COLO829 (cell line): ENCODE measurements at regions not wholly inside any gene's neighbourhood (a gene's known extent, or its start where the extent isn't known, plus 50 kb on each side); places are given as distances from the start of the nearest gene placed in this dataset.
"Not testable (repeated sequence)": the region's sequence is repeated elsewhere in the genome, so short reads cannot be mapped to it uniquely, and the experiment has no call there.

Experiments
- DNase-seq: peaks from one replicate; pipeline ENCODE4 v3.0.0; 2012; ENCODE audit warnings: low spot score

- DNase-seq: no peak
Measured at GRCh38 chr17:6893382-6894205, 62.1 kb upstream of the TEKT1 start.

- DNase-seq: no peak
Measured at GRCh38 chr17:6894206-6894528, 62.6 kb upstream of the TEKT1 start.

- no peak for DNase-seq
Measured at GRCh38 chr17:6901086-6901485, 69.6 kb upstream of the TEKT1 start.

- peak; percentile 86 for DNase-seq
Measured at GRCh38 chr17:6903326-6903900, 71.9 kb upstream of the TEKT1 start.

GRCh38 chr17:6908807-6909206 lies 77.3 kb upstream of the TEKT1 start:
- DNase-seq: no peak

- peak; percentile 43 for DNase-seq
Measured at GRCh38 chr17:6910987-6911603, 79.6 kb upstream of the TEKT1 start.

- DNase-seq: no peak
Measured at GRCh38 chr17:6912110-6913051, 80.9 kb upstream of the TEKT1 start.

- peak; percentile 63 for DNase-seq
Measured at GRCh38 chr17:6913608-6914443, 82.0 kb upstream of the ALOX12 start.

GRCh38 chr17:6914711-6915110 lies 81.1 kb upstream of the ALOX12 start:
- no peak for DNase-seq

GRCh38 chr17:6915620-6916019 lies 80.2 kb upstream of the ALOX12 start:
- DNase-seq: no peak

GRCh38 chr17:6919158-6919557 lies 76.7 kb upstream of the ALOX12 start:
- no peak for DNase-seq

GRCh38 chr17:6923385-6923784 lies 72.5 kb upstream of the ALOX12 start:
- no peak for DNase-seq

GRCh38 chr17:6924208-6924607 lies 71.6 kb upstream of the ALOX12 start:
- no peak for DNase-seq

- no peak for DNase-seq
Measured at GRCh38 chr17:6926667-6927066, 69.2 kb upstream of the ALOX12 start.

- DNase-seq: no peak
Measured at GRCh38 chr17:6927290-6928126, 68.3 kb upstream of the ALOX12 start.

GRCh38 chr17:6928193-6928592 lies 67.7 kb upstream of the ALOX12 start:
- DNase-seq: no peak

GRCh38 chr17:6930749-6931148 lies 65.1 kb upstream of the ALOX12 start:
- no peak for DNase-seq

GRCh38 chr17:6934544-6934943 lies 61.3 kb upstream of the ALOX12 start:
- DNase-seq: not testable (repeated sequence)

GRCh38 chr17:6936370-6937028 lies 59.4 kb upstream of the ALOX12 start:
- DNase-seq: no peak

GRCh38 chr17:6938637-6939036 lies 57.2 kb upstream of the ALOX12 start:
- no peak for DNase-seq
